A673 (cell line): ENCODE measurements at regions not wholly inside any gene's neighbourhood (a gene's known extent, or its start where the extent isn't known, plus 50 kb on each side); places are given as distances from the start of the nearest gene placed in this dataset.

Experiments
- BruUV-seq: library from RNA; stranded (reverse); fragments of 400-500 nt; replicated peaks from 2 replicates; lab custom pipeline; 2021; lab: Mats Ljungman, UMichigan
- CTCF ChIA-PET: fragments of 300-600 bp; sonication (Branson Sonifier 250); formaldehyde crosslinking; loops from one replicate; lab custom pipeline; 2022; ENCODE audit warnings: antibody characterized with exemption; lab: Charles Lee
- POLR2A ChIA-PET: fragments of 300-600 bp; sonication (Branson Sonifier 250); formaldehyde crosslinking; loops from one replicate; lab custom pipeline; 2022; ENCODE audit warnings: antibody characterized with exemption; ENCODE audit not compliant: low non-redundant PET; lab: Charles Lee
- DNase-seq: peaks from one replicate; pipeline ENCODE4 v3.0.0-alpha.2; 2015; ENCODE audit warnings: low spot score
- H3K27ac ChIP-seq: fragments of 200-600 bp; sonication (generic); 2 replicates; pipeline ENCODE4 v1.5.1; 2016; ENCODE audit warnings: mixed run types, low read depth, mild to moderate bottlenecking, mixed read lengths, antibody characterized with exemption, low read length; ENCODE audit not compliant: poor library complexity, severe bottlenecking
- H3K27me3 ChIP-seq: fragments of 200-600 bp; sonication (generic); replicated peaks from 2 replicates; pipeline ENCODE4 v1.6.1; 2017; ENCODE audit warnings: mixed run types, low read depth, mild to moderate bottlenecking, mixed read lengths, antibody characterized with exemption, low read length; ENCODE audit not compliant: insufficient read depth, poor library complexity
- H3K36me3 ChIP-seq: fragments of 200-600 bp; sonication (generic); 2 replicates; pipeline ENCODE4 v1.6.1; 2016; ENCODE audit warnings: mixed run types, mild to moderate bottlenecking, mixed read lengths, antibody characterized with exemption, low read length; ENCODE audit not compliant: insufficient read depth, poor library complexity, severe bottlenecking
- H3K4me1 ChIP-seq: fragments of 200-600 bp; sonication (generic); 2 replicates; pipeline ENCODE4 v1.6.1; 2017; ENCODE audit warnings: mixed run types, mild to moderate bottlenecking, mixed read lengths, antibody characterized with exemption, low read length; ENCODE audit not compliant: insufficient read depth, poor library complexity, severe bottlenecking
- H3K4me3 ChIP-seq: fragments of 200-600 bp; sonication (generic); 2 replicates; pipeline ENCODE4 v1.5.1; 2016; ENCODE audit warnings: low read depth, mixed run types, mild to moderate bottlenecking, mixed read lengths, low read length; ENCODE audit not compliant: poor library complexity, severe bottlenecking
- H3K9me3 ChIP-seq: fragments of 200-600 bp; sonication (generic); 2 replicates; pipeline ENCODE4 v1.6.1; 2016; ENCODE audit warnings: mixed run types, low read depth, mild to moderate bottlenecking, mixed read lengths, antibody characterized with exemption, low read length; ENCODE audit not compliant: poor library complexity, severe bottlenecking
- EZH2 ChIP-seq: fragments of 200-600 bp; sonication (generic); IDR thresholded peaks from 2 replicates; pipeline ENCODE4 v1.6.1; 2017; ENCODE audit warnings: borderline replicate concordance, low read depth, mild to moderate bottlenecking, mixed read lengths, antibody characterized with exemption, low read length; ENCODE audit not compliant: poor library complexity, severe bottlenecking
- intact Hi-C: fragments of 100-400 bp; cut with micrococcal nuclease; formaldehyde crosslinking; loops from one replicate; pipeline ENCODE4 v1.10.0; 2022; ENCODE audit not compliant: unreplicated experiment
- TF ChIP-seq, protein P1 (sequence below): fragments of 300-800, 200-600 bp; sonication (generic); conservative IDR thresholded peaks from 2 replicates; pipeline ENCODE4 v1.5.1; 2017; ENCODE audit warnings: low read depth, mild to moderate bottlenecking, antibody characterized with exemption, low read length, moderate library complexity, mixed read lengths

DNA sequence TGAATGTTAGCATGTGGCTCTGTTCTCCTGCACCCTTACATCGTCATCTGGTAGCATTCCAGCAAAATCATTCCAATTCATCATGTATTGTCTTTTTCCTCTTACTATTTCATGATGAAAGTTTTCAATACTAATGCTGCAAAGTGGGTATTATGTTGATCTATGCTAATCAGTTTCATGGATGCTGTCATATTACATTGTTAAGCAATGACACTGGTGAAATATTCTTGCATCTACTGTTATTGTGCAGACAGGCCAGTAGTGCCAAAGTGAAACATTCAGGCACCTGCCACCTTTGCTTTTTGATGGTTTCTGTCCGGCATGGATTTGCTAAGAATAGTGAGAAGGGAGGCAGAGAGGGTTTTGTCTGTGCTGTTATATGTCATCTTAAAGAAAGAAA is 76.1 kb upstream of the SMIM21 start:
- Histone ChIP-seq H3K27ac (no peak overlapping the region), H3K36me3 (no peaks in the 10 kb centered on the region), H3K4me1 (no peaks in the 10 kb centered on the region), H3K4me3 (no peak overlapping the region), H3K27me3 (no peaks in the 10 kb centered on the region), H3K9me3 (no peaks in the 10 kb centered on the region)
- DNase-seq: no peak
- BruUV-seq: no TSS peak
- intact Hi-C loops: no loop called here
- TF ChIP-seq, protein P1, sequence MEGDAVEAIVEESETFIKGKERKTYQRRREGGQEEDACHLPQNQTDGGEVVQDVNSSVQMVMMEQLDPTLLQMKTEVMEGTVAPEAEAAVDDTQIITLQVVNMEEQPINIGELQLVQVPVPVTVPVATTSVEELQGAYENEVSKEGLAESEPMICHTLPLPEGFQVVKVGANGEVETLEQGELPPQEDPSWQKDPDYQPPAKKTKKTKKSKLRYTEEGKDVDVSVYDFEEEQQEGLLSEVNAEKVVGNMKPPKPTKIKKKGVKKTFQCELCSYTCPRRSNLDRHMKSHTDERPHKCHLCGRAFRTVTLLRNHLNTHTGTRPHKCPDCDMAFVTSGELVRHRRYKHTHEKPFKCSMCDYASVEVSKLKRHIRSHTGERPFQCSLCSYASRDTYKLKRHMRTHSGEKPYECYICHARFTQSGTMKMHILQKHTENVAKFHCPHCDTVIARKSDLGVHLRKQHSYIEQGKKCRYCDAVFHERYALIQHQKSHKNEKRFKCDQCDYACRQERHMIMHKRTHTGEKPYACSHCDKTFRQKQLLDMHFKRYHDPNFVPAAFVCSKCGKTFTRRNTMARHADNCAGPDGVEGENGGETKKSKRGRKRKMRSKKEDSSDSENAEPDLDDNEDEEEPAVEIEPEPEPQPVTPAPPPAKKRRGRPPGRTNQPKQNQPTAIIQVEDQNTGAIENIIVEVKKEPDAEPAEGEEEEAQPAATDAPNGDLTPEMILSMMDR: no peak
- no peak for TF ChIP-seq EZH2
- ChIA-PET CTCF (no interaction called here), POLR2A (no interaction called here)

DNA sequence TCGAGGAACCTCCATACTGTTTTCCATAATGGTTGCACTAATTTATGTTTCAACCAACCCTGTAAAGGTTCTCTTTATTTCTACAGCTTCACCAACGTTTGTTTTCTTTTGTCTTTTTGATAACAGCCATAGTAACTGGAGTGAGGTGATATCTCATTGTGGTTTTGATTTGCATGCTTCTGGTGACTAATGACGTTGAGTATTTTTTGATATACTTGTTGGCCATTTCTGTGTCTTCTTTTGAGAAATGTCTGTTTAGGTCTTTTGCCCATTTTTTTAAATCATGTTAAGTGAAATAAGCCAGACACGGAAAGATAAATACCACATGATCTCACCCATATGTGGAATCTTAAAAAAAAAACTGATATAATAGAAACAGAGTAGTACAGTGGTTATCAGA is 74.8 kb upstream of the SMIM21 start:
- CTCF ChIA-PET: no interaction called here
- intact Hi-C loops: no loop called here
- no peaks in the 10 kb centered on the region for H3K36me3 ChIP-seq
- no peak overlapping the region for H3K4me3 ChIP-seq
- H3K27ac ChIP-seq: no peak overlapping the region
- no peak for DNase-seq
- BruUV-seq: no TSS peak
- POLR2A ChIA-PET: no interaction called here
- no peaks in the 10 kb centered on the region for H3K9me3 ChIP-seq
- no peaks in the 10 kb centered on the region for H3K4me1 ChIP-seq
- TF ChIP-seq, protein P1: no peak
- TF ChIP-seq EZH2: no peak
- no peaks in the 10 kb centered on the region for H3K27me3 ChIP-seq

DNA sequence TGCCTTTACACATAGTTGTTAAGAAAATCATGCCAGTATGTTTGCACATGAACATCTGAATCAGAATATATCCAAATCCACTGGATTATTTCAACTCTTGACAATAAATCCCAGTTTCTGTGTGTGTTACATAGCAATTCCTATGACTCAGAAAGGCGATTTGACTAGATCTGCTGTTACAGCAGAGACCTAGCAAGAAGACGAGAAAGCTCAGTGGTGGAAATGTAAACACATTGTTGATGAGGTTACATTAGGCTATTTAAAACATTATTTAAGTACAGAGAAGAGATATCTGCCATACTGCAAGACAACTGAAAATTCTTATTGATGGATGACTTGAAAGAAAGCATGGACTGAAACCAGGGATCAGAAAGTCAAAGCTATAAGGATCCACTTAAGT is 73.0 kb upstream of the SMIM21 start:
- Histone ChIP-seq H3K4me1 (no peaks in the 10 kb centered on the region), H3K4me3 (no peak overlapping the region), H3K27me3 (no peaks in the 10 kb centered on the region), H3K36me3 (no peaks in the 10 kb centered on the region), H3K27ac (no peak overlapping the region), H3K9me3 (no peaks in the 10 kb centered on the region)
- DNase-seq: no peak
- CTCF ChIA-PET: no interaction called here
- intact Hi-C loops: no loop called here
- no TSS peak for BruUV-seq
- POLR2A ChIA-PET: no interaction called here
- TF ChIP-seq, protein P1: no peak
- no peak for TF ChIP-seq EZH2
